ENCODE measurements at regions not wholly inside any gene's neighbourhood (a gene's known extent, or its start where the extent isn't known, plus 50 kb on each side); places are given as distances from the start of the nearest gene placed in this dataset.
"Not testable (repeated sequence)": the region's sequence is repeated elsewhere in the genome, so short reads cannot be mapped to it uniquely, and the experiment has no call there.

GRCh38 chr10:124324451-124324850 lies 94.3 kb downstream of the OAT start:
- DNase-seq: no peak

GRCh38 chr10:124323806-124324205 lies 94.9 kb downstream of the OAT start:
- DNase-seq: no peak

- no peak for DNase-seq
Observed at GRCh38 chr10:124323111-124323725, 95.5 kb downstream of the OAT start.

- DNase-seq: no peak
Observed at GRCh38 chr10:124322191-124322980, 96.3 kb downstream of the OAT start.

GRCh38 chr10:124321433-124322089 lies 97.2 kb downstream of the OAT start:
- DNase-seq: no peak

GRCh38 chr10:124320778-124321432 lies 97.8 kb downstream of the OAT start:
- DNase-seq: no peak

GRCh38 chr10:124319926-124320391 lies 98.8 kb downstream of the OAT start:
- DNase-seq: no peak

- DNase-seq: not testable (repeated sequence)
Observed at GRCh38 chr10:124319520-124319919, 99.2 kb downstream of the OAT start.

- DNase-seq: no peak
Observed at GRCh38 chr10:124318811-124319210, 99.9 kb downstream of the OAT start.

GRCh38 chr10:124318076-124318475 lies 100.6 kb downstream of the OAT start:
- DNase-seq: no peak

- DNase-seq: no peak
Observed at GRCh38 chr10:124316326-124316725, 102.4 kb downstream of the OAT start.

- no peak for DNase-seq
Observed at GRCh38 chr10:124315591-124316270, 103.0 kb downstream of the OAT start.

- DNase-seq: no peak
Observed at GRCh38 chr10:124313374-124313773, 105.3 kb downstream of the OAT start.

- DNase-seq: no peak
Observed at GRCh38 chr10:124308811-124309210, 109.9 kb downstream of the OAT start.

GRCh38 chr10:124308056-124308645 lies 110.6 kb downstream of the OAT start:
- DNase-seq: no peak

GRCh38 chr10:124307591-124307990 lies 111.1 kb downstream of the OAT start:
- DNase-seq: no peak

- no peak for DNase-seq
Observed at GRCh38 chr10:124306922-124307371, 111.8 kb downstream of the OAT start.

GRCh38 chr10:124306520-124306919 lies 112.2 kb downstream of the OAT start:
- no peak for DNase-seq

GRCh38 chr10:124305984-124306383 lies 112.7 kb downstream of the OAT start:
- DNase-seq: no peak

- DNase-seq: no peak
Observed at GRCh38 chr10:124305131-124305530, 113.6 kb downstream of the OAT start.

GRCh38 chr10:124303662-124304418 lies 114.9 kb downstream of the OAT start:
- no peak for DNase-seq

Data from skin of body (tissue), 1 donor.